AG08395 (cell line): ENCODE measurements at regions not wholly inside any gene's neighbourhood (a gene's known extent, or its start where the extent isn't known, plus 50 kb on each side); places are given as distances from the start of the nearest gene placed in this dataset.

Experiments used
- DNase-seq: peaks from one replicate; pipeline ENCODE4 v3.0.0; 2012; ENCODE audit warnings: mixed read lengths, low spot score

DNA sequence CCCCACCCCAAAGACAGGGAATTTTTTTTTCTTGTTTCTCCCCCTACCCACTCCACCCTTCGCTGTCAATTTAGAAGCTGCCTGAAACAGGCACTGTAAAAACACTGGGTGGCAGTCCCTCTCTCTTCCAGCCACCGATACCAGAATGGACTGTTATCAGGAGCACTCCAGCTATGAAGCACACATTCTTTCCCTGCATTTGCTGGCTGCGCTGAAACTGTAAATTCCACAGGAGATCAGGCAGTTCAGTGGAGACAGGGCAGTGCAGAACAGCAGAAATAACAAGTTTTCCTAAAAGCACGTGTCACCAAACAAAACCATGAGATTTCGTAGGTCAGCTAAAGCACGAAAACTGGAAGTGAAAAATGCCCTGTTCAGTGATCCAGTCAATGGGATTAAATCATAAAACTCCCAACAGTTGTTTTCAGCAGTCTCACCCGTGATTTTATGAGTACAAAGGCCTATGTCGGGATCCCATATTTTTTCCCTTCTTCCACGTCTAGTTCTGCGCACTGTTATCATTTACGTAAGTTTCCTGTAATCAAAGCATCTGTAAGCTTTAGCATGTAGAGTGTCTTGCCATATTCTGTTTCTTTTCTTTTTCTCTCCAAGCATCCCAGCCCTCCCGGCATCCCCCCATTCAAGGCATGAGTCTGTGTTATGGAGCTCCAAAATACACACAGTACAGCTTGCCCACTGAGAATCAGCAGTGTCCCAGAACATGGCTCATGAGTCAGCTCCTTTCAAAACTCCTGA lies 359.9 kb upstream of the EPHA7 start:
- DNase-seq = no peak

DNA sequence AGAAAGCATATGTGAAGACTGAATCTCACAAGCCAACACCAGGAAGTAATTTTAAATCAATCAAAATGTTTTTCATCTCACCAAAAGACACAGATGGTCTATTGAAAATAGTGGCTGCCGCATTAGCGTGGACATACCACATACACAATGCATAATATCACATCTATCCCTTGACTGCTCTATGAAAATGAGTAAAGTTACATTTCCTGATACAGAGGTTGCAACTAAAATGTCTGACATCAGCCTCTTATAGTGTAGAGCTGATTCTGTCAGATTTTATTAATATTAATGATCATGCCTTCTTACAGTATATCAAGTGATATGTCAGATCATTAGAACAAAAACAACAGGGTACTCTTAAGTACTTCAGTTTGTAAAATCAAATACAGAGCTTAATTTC lies 339.8 kb upstream of the EPHA7 start:
- no peak for DNase-seq

DNA sequence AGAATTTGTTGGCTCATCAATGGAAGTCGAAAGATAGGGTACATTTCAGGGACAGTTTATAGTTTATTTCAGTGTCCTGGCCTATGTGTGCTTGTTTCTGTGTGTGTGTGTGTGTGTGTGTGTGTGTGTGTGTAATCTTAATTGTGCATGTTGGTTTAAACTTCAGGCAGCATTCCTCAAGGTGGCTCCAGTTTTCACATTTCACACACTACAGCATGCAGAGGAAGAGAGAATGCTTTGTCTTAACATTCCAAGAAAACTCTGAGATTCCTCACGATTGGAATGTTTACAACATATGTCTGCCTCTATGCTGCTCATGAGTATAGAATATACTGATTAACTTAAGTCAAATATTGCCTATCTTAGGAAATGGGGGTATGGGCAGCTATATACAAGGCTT lies 332.6 kb upstream of the EPHA7 start:
- no peak for DNase-seq

DNA sequence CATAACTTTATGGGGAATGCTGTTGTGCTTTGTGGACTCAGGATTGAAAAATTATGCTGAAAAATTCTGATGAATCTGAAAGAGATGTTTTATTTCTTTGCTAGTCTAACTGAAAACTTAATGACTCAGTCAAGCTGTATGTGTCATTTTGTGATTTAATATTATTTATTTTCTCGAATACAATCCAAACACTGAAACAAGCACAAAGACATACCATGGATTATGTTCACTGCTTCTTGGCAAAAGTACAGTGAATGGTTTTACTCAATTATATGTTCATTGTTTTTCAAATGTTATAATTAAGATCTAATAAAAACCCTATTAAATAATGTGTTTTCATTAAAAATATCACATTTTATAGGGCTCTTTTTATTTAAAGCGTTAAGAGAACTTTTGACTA lies 330.6 kb upstream of the EPHA7 start:
- DNase-seq = no peak

DNA sequence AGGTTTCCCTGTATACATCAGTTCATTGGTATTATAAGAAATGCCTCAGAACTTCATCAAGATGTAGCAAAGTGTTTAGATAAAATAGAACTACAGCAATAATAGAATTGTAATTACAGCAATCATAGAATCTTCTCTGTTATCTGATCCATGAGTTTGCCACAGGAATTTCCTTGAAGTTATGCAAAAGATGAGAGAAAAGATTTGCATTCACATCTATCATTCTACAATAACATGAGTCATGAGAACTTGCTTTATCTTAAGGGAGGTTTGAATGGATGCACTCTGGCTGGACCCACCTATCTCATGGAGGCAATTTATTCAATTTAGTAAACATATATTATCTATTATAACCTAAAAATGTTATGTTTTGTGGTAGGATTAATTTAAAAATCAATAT lies 329.8 kb upstream of the EPHA7 start:
- DNase-seq = no peak

DNA sequence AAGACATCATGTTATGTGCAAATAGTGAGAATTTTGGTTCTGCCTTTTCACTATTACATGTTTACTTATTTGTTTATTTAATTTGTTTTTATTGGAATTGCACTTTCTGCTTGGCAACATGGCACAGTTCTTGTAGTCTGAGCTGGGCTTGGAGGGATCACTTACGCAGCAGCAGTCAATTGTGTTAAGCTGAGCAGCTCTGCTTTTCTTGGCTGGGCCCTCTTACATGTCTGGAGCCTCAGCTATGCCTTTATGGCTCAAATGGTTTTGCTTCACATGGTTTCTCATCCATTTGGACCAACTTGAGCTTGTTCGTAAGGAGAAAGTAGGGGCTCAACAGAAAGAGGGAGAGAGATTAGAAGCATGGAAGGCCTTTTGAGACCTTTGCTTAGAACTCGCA lies 327.5 kb upstream of the EPHA7 start:
- DNase-seq = no peak

DNA sequence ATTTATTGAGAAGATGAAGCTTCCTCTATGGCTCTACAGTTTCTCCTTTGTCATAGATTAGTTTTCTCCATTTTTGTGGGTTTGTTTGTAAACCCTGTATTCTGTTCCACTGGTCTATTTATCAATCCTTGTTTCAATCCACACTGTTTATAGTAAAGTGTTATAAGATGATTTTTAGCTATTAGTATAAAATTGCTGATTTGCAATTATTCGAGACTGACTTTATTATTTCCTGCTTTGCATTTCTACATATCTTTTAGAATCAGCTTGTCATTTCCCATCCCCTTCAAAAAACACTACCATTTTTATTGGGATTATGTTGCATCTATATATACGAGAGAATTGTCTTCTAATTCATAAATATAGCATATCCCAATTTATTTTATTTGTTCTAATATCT lies 325.9 kb upstream of the EPHA7 start:
- DNase-seq = no peak

DNA sequence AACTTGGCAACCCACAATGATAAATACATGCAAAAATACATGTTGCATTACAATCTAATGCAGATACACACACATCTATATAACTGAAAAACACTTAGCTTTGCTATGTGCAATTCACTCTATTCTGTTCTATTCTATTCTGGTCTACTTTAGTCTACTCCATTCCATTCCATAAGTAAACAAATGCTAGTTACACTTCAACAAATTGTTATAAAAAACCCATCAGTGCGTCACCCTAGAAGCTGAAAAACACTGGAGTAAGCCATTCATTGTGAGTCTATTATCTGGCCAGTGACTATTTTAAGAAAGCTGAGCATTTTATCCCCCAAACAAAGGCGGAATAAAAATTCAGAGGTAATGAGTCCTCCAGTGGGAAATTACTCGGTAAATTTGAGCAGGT lies 315.7 kb upstream of the EPHA7 start:
- DNase-seq = no peak

DNA sequence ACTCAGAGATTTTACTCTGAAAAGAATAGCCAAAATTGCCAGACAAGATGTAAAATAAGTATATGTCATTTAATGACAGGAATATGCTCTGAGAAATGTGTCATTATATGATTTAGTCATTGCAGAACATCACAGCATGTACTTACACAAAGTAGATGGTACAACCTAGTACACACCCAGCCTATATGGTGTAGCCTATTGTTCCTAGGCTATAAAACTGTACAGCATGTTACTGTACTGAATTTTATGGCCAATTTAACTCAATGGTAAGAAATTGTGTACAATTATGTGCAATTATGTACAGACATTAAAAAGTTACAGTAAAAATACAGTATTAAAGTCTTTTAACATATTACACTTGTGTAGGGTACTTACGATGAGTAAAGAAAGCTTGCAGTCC lies 311.9 kb upstream of the EPHA7 start:
- no peak for DNase-seq

DNA sequence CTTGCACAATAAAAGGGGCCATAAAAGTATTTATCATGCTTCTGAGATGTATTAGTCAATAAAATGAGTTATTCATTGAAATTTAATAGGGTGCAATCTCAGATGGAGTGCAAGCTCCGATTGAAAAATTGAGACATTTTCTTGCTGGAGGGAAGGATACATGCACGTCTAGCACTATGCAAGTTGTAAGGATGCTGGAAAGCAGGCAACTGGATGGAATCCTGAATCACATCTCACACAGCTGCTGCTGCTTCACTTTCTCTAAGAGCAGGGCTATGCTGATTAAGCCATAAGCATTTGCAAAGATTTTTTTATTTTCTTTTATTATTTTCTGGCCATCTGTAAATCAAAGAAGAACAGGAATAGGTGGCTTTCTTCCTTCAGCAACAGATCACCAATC lies 308.8 kb upstream of the EPHA7 start:
- DNase-seq = no peak

DNA sequence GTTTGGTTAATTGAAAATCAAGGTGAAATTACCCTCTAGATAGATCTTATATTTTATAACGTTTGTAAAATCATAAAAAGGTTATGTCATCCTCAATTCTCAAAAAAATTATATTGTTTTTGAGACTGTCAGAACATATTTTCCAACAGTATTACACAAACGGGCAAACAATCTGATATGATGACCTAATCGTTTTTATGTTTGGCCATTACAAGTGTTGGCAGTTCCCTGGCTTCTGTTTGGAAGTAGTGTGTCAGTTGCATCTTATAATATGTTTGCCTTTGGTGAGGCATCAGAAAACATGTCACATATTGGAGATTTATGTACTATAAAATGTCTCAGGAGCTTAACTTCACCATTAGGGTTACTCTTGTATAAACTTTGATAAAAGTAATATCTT lies 308.1 kb upstream of the EPHA7 start:
- no peak for DNase-seq

DNA sequence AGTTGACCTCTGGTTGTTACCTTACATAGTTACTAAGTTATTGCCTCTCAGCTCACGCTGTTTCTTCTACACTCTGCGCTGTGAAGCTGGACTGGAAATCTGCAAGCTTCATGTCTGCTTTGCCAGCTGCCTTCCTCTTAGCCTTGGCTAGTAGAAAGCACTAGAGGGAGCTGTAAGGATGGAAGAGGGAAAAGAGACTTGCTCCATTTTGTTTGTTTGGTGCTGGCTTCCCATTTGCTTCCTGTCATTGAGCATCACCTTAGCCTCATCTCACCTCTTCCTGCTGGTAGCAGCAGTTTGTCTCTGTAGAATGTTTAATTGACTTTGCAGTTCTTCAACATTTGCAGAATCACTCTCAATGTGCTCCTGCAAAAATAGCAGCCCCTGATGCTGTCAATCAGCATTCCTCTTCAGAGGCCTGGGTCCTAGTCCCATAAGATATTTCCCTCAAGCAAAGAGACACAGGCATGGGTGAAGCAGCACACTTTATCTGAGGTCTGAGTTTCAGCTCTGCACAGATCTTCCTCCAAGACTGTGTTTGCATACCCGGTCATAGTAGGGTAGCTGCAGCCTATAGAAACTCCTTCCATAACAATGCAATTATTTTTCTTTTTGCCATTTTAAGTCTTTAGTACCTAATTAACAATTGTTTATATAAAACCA lies 302.2 kb upstream of the EPHA7 start:
- DNase-seq = no peak

DNA sequence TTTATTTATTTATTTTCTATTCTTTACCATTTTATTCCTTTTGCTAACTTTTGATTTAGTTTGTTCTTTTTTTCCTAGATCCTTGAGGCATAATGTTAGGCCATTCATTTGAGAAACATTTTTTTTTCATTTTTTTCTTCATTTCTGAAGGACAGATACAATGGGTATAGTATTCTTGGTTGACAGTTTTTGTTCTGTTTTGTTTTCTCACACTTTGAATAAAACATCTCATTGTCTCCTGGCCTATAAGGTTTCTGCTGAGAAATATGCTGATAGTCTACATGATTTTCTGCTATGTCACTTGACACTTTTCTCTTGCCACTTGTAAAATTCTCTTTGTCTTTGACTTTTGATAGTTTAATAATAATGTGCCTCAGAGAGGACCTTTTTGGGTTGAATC lies 294.6 kb upstream of the EPHA7 start:
- DNase-seq = no peak

DNA sequence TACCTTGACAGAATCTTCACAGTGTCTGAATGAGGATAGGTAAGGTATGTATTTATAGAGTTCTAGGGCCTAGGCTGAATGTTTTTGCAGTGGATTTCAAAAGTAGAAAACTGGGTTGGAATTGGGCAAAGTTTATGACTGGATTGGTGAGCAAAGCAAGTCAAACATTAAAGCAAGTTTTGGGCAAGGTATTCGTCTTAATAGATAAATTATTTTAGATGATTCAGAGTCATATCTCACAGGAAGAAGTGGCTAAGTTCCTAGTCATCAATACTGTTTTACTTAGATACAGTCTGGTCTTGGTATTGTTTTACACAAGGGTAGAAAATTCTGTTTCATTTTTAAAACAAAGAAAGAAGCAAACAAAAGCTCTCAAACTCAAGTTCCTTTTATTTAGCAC lies 284.1 kb upstream of the EPHA7 start:
- DNase-seq = no peak

DNA sequence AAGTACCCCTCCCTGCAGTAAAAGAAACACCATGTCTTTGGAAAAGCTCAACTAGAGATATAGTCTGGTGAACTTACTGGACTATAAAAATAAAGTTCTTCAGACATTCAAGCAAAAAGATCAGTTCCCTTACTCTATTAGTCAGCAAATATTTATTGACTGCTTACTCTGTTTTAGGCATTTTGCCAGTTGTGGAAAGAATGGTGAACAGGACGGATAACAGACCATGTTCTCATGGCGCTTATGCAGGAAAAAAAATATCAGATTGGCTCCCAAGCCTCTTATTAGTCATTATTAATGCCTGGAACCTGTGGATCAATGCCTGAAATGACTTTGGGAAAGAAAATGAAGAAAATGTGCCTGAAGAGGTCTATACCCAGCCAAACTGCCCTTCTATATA lies 282.2 kb upstream of the EPHA7 start:
- DNase-seq = no peak

DNA sequence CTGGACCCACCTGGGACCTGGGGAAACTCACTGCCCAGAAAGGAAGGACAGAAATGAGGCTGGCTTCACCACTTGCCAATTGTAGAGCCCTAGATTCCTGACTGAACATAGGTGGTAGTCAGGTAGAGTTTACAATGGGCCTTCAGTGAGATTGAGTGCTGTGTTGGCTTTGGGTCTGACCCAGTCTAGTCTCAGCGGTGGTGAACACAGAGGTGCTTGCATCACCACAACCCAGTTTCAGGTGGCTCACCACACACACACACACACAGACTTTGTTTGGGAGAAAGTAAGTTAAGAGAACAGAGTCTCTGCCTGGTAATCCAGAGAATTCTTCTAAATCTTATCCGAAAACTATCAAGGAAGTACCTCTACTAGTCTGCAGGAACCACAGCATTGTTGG lies 266.1 kb upstream of the EPHA7 start:
- no peak for DNase-seq

DNA sequence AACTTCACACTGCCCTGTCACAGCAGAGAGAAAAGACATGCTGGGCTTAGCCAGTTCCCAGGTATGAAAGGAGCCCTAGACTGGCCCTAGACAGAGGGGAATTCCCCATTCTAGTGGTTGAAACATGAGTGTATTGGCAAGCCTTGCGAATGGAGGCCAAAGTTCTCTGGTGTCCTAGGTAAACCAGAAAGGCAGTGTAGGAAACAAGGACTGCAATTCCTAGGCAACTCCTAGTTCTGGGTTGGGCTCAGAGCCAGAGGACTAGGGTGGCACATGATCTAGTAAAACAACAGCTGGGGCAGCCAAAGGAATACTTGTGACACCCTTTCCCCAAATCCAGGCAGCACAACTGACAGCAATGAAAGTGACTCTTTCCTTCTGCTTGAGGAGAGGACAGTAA lies 265.0 kb upstream of the EPHA7 start:
- DNase-seq = no peak

DNA sequence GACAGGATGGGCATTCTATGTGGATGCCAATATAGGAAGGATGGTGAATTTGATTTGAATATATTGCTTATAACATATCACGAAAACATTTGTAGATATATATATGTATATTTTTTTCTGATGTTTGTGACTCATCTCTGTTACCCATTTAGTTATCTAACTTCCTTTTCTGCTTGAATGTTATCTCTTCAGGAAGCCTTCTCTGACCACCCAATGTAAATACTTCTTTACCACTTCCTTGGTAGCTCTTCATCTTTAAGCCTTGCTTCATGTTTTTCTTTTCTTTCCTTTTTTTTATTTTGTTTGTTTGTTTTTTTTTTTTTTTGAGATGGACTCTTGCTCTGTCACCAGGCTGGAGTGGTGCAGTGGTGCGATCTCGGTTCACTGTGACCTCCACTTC lies 260.5 kb upstream of the EPHA7 start:
- DNase-seq = no peak

DNA sequence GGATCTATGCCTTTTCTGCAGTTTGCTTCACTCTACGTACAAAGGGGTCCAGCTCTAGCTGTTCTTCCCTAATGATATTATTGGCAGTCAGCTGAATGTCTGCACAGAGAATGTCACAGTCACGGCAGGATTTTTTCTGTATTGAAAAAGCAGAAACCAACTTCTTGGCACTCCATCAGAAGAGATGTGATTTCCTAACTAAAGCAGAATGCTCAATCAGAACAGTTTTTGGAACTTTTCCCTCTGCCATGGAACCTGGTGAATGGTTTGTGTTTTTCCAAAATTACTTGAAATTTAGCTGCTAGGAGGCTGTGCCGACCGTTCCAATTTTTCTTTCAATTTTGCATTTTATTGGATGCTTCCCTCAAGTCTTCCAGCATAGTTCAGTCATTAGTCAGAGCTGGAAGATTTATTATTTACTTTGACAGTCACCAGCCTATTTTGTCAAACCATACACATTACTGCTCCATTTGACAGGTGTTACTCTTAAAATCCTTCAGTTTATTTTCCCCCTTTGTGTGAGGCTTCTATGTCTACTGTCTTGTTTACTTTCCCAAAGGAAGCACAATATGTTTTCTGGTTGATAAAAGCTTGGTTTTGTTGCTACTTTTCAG lies 259.6 kb upstream of the EPHA7 start:
- no peak for DNase-seq

DNA sequence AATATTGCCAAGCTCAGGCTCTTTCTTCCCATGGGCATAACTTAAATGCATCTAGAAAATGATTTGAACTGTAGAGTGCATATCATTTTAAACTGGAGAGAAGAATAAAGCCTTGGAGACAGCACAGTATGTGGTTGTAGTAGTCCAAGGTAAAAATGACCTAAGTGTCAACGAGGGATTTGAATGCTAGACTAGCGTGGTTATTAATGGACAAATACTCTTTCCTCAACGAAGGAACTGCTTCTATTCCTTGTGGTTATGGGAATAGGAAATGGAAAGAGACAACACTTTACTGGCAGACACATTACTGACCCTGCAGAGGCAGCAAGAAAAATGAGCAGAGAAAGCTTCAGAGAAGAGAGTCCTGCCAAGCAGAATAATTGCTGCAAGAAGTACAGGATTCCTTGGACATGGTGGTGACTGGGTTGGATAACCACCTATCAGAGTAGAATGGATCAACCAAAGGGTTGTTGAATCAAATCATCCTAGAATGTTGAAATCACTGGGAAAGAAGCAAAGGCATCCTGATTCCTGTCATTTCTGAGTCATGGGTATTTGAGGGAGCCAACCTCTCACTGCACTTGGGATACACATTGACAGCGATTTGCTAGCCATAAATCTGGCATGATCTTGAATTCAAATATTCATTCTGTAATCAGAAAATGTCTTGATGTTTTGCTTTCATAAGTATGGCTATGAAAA lies 258.1 kb upstream of the EPHA7 start:
- no peak for DNase-seq

DNA sequence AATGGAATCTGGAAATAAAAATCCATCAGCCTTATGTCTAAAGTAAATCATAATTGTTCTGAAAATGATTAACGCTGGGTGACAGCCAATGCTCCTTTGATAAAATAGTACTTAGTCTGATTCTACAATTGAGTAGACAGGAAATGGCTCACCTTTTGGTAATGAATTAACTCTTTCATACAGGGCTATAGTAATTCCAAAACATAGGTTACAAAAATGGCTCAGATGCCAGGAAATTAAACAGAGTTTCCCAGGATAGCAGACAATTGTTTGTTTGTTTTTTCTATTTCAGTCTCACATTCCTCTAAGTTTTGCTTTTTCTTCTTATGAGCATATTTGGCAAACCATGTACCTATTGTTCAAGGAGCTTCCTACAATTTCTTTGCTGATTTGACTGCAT lies 257.2 kb upstream of the EPHA7 start:
- no peak for DNase-seq

DNA sequence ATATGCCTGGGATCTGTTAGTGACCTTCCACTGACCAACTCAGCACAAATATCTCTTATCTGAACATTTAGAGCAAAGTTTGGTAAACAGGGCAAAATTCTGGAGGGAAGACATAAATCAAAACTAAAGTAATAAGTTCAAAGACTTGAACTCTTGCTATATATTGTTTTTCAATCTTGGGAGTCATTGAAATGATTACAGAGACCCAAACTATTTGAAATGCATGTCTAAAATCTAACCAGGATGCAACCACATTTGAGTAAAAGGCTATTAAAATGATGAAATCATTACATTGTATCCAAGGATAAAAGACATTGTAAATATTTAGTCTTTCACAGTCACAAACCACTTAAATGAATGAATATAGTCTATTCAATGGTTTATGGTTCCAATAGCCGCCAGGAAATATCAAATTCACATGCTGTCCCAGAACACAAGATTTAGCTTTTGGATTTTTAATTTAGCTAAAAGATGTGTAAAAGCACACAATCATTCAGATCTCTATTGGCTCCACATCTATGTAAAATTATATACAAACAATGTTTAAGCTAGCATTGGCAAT lies 256.6 kb upstream of the EPHA7 start:
- DNase-seq = no peak

DNA sequence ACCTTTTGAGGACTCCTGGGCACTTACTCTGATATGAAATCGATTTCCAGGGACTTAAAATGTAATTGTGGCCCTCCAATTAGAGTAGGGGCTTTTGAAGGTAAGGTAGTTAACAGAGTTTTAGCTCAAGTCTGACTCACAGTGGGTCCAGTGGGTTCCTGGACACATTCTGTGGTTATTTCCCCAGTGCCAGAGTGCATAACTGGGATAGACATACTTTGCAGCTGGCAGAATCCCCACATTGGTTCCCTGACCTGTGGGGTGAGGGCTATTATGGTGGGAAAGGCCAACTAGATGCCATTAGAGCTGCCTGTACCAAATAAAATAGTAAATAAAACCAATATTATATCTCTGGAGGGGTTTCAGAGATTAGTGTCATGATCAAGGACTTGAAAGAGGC lies 243.8 kb upstream of the EPHA7 start:
- DNase-seq = no peak
